ENCODE measurements at regions not wholly inside any gene's neighbourhood (a gene's known extent, or its start where the extent isn't known, plus 50 kb on each side); places are given as distances from the start of the nearest gene placed in this dataset.

DNA sequence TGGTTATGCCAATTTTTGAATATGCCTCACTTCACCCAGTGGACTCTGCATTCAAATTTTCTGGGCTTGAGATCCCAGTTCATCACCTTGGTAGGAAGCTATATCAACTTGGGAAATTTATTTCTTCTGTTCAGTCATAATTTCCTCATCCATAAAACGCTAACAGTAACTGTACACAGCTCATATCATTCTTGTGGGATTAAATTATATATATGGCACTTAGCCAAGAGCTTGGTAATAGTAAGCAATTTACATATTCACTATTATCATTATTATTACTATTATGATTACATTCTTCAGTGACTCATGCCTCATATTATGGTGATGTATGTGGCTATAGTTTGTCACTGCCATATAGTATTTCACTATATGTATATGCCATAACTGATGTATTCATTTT lies 177.6 kb downstream of the CPE start:
- no peaks in the 10 kb centered on the region for H3K4me1 ChIP-seq (ENCODE audit: insufficient read depth, low read length)
- POLR2A ChIA-PET: no interaction called here
- no peaks in the 10 kb centered on the region for H3K9me3 ChIP-seq (ENCODE audit: low read length)
- H2AFZ ChIP-seq (ENCODE audit: low read length): no peak overlapping the region
- in situ Hi-C loops (cut with HindIII; ENCODE audit: extremely low pct_ligation_motif_present, low pct_unique_long_range_greater_than_20kb): no loop called here
- H3K4me3 ChIP-seq (replicated peaks in 1 of 3; ENCODE audit: insufficient read depth in 1 of 3, low read depth in 2 of 3, low read length in 3 of 3): no peak overlapping the region
- TF ChIP-seq IRF2 (CRISPR knock-in tag; IDR thresholded peaks at IDR 0.05) (no peak), ZNF816 (CRISPR knock-in tag; IDR thresholded peaks at IDR 0.05; ENCODE audit: borderline replicate concordance) (no peak), SMC3 (IDR thresholded peaks at IDR 0.05; ENCODE audit: low read length) (no peak), NBN (conservative IDR thresholded peaks at IDR 0.05) (no peak), SIN3A (IDR thresholded peaks at IDR 0.05; ENCODE audit: borderline replicate concordance, low read depth, low read length) (no peak), ZNF569 (CRISPR knock-in tag; IDR thresholded peaks at IDR 0.05; ENCODE audit: borderline replicate concordance) (no peak), GATA4 (IDR thresholded peaks at IDR 0.05; ENCODE audit: borderline replicate concordance, low read depth) (no peak), ZNF75D (CRISPR knock-in tag; IDR thresholded peaks at IDR 0.05; ENCODE audit: borderline replicate concordance) (no peak), ZNF547 (CRISPR knock-in tag; IDR thresholded peaks at IDR 0.05) (no peak), ZNF567 (CRISPR knock-in tag; IDR thresholded peaks at IDR 0.05; ENCODE audit: borderline replicate concordance) (no peak), MBD4 (IDR thresholded peaks at IDR 0.05; ENCODE audit: borderline replicate concordance, low read length) (no peak), RFX5 (IDR thresholded peaks at IDR 0.05; ENCODE audit: low read depth, low read length) (no peak), TSC22D2 (CRISPR knock-in tag; IDR thresholded peaks at IDR 0.05; ENCODE audit: borderline replicate concordance) (no peak), PAX8 (CRISPR knock-in tag; IDR thresholded peaks at IDR 0.05; ENCODE audit: borderline replicate concordance) (no peak)
- TF ChIP-seq, protein P1, sequence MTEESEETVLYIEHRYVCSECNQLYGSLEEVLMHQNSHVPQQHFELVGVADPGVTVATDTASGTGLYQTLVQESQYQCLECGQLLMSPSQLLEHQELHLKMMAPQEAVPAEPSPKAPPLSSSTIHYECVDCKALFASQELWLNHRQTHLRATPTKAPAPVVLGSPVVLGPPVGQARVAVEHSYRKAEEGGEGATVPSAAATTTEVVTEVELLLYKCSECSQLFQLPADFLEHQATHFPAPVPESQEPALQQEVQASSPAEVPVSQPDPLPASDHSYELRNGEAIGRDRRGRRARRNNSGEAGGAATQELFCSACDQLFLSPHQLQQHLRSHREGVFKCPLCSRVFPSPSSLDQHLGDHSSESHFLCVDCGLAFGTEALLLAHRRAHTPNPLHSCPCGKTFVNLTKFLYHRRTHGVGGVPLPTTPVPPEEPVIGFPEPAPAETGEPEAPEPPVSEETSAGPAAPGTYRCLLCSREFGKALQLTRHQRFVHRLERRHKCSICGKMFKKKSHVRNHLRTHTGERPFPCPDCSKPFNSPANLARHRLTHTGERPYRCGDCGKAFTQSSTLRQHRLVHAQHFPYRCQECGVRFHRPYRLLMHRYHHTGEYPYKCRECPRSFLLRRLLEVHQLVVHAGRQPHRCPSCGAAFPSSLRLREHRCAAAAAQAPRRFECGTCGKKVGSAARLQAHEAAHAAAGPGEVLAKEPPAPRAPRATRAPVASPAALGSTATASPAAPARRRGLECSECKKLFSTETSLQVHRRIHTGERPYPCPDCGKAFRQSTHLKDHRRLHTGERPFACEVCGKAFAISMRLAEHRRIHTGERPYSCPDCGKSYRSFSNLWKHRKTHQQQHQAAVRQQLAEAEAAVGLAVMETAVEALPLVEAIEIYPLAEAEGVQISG (CRISPR knock-in tag; IDR thresholded peaks at IDR 0.05): no peak
- TF ChIP-seq, protein P2, sequence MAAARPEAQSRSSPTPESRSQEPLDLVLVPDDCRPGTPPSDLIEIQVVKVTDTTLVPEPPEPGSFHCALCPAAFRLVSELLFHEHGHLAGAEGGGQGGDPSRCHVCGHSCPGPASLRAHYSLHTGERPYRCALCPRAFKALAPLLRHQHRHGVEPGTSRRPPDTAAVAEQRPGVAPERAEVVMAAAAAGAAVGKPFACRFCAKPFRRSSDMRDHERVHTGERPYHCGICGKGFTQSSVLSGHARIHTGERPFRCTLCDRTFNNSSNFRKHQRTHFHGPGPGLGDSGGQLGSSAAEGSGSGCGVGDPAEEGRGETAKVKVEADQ (CRISPR knock-in tag; IDR thresholded peaks at IDR 0.05; ENCODE audit: borderline replicate concordance): no peak
- TF ChIP-seq, protein P3, sequence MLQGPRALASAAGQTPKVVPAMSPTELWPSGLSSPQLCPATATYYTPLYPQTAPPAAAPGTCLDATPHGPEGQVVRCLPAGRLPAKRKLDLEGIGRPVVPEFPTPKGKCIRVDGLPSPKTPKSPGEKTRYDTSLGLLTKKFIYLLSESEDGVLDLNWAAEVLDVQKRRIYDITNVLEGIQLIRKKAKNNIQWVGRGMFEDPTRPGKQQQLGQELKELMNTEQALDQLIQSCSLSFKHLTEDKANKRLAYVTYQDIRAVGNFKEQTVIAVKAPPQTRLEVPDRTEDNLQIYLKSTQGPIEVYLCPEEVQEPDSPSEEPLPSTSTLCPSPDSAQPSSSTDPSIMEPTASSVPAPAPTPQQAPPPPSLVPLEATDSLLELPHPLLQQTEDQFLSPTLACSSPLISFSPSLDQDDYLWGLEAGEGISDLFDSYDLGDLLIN (CRISPR knock-in tag; IDR thresholded peaks at IDR 0.05; ENCODE audit: borderline replicate concordance): no peak
- TF ChIP-seq, protein P4, sequence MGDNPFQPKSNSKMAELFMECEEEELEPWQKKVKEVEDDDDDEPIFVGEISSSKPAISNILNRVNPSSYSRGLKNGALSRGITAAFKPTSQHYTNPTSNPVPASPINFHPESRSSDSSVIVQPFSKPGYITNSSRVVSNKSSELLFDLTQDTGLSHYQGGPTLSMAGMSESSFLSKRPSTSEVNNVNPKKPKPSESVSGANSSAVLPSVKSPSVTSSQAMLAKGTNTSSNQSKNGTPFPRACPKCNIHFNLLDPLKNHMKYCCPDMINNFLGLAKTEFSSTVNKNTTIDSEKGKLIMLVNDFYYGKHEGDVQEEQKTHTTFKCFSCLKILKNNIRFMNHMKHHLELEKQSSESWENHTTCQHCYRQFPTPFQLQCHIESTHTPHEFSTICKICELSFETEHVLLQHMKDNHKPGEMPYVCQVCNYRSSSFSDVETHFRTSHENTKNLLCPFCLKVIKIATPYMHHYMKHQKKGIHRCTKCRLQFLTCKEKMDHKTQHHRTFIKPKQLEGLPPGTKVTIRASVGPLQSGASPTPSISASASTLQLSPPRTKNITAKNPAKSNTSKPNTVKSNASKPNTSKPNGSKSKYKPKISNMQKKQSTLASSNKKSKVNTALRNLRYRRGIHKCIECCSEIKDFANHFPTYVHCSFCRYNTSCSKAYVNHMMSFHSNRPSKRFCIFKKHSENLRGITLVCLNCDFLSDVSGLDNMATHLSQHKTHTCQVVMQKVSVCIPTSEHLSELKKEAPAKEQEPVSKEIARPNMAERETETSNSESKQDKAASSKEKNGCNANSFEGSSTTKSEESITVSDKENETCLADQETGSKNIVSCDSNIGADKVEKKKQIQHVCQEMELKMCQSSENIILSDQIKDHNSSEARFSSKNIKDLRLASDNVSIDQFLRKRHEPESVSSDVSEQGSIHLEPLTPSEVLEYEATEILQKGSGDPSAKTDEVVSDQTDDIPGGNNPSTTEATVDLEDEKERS (CRISPR knock-in tag; IDR thresholded peaks at IDR 0.05): no peak
- no peak for ATAC-seq
- no peak for FAIRE-seq
- H3K27ac ChIP-seq (ENCODE audit: extremely low read length, insufficient read depth, low read length): no peak overlapping the region
- BruUV-seq (replicated peaks): no TSS peak
- WGBS (ENCODE audit: low lambda C conversion rate): 0% methylated on average over 1 of the region's 1 CpG
- intact Hi-C loops (cut with micrococcal nuclease; ENCODE audit: unreplicated experiment): no loop called here
- no peaks in the 10 kb centered on the region for H4K20me1 ChIP-seq (ENCODE audit: insufficient read depth, low read length)
- H3K79me2 ChIP-seq (ENCODE audit: insufficient read depth, low read length): no peaks in the 10 kb centered on the region
- H3K27me3 ChIP-seq (ENCODE audit: control insufficient read depth in 1 of 2, insufficient read depth in 2 of 2, low read length in 2 of 2): peaks cover 0 to 5% of the 10 kb centered on the region in 2 experiments; a peak in 1 of 5 replicates
- CTCF ChIA-PET (ENCODE audit: low intra/inter-chr PET ratio, low total read pairs): no interaction called here
- no peak for DNase-seq (ENCODE audit: low spot score)
- H3K9ac ChIP-seq (ENCODE audit: insufficient read depth, low read depth, low read length): no peak overlapping the region
- no peak overlapping the region for H3K4me2 ChIP-seq (ENCODE audit: low read depth, low read length)
- no peaks in the 10 kb centered on the region for H3K36me3 ChIP-seq (replicated peaks in 1 of 2; ENCODE audit: control insufficient read depth in 1 of 2, insufficient read depth in 2 of 2, low read length in 2 of 2)
